GM12878 (cell line): ENCODE measurements at regions not wholly inside any gene's neighbourhood (a gene's known extent, or its start where the extent isn't known, plus 50 kb on each side); places are given as distances from the start of the nearest gene placed in this dataset.

Source experiments
- ATAC-seq: fragments of 200-7000 bp; cut with Tn5 transposase; 3 replicates; pipeline ENCODE4 v1.9.1; 2020; ENCODE audit warnings: mild to moderate bottlenecking, moderate library complexity
- BruUV-seq: library from RNA; stranded (reverse); fragments of 400-500 nt; replicated peaks from 2 replicates; lab custom pipeline; 2021; lab: Mats Ljungman, UMichigan
- CTCF ChIA-PET: fragments of 300-600 bp; sonication (Branson Sonifier 250); formaldehyde crosslinking; extraction: SDS; loops from one replicate; lab custom pipeline; 2021; ENCODE audit warnings: inconsistent platforms; lab: Yijun Ruan, JAX
- POLR2A ChIA-PET: fragments of 350-600 bp; formaldehyde crosslinking; extraction: SDS; loops from one replicate; lab custom pipeline; 2021; ENCODE audit warnings: inconsistent platforms; lab: Charles Lee
- RAD21 ChIA-PET: fragments of 300-600 bp; sonication (Branson Sonifier 250); formaldehyde crosslinking; loops from one replicate; lab custom pipeline; 2023; ENCODE audit warnings: antibody characterized with exemption; ENCODE audit not compliant: unreplicated experiment; lab: Charles Lee
- SMC1A ChIA-PET: fragments of 300-600 bp; sonication (Branson Sonifier 250); formaldehyde crosslinking; loops from one replicate; lab custom pipeline; 2023; ENCODE audit not compliant: unreplicated experiment, uncharacterized antibody; lab: Charles Lee
- DNase-seq: peaks from one replicate; pipeline ENCODE4 v3.0.0-alpha.2; 2011; ENCODE audit warnings: low read depth, low spot score
- FAIRE-seq: peaks from 3 replicates; lab custom pipeline; 2011; peaks lifted over from hg19 to GRCh38; lab: Jason Lieb, UNC
- H2AFZ ChIP-seq: 2 replicates; pipeline ENCODE4 v1.6.0; 2011; ENCODE audit warnings: low read depth, low read length, control low read depth; ENCODE audit not compliant: control insufficient read depth
- H3K27ac ChIP-seq: 2 replicates; pipeline ENCODE4 v1.5.1; 2011; ENCODE audit warnings: control low read depth; ENCODE audit not compliant: control insufficient read depth, insufficient read depth
- H3K27me3 ChIP-seq, 2 experiments: replicated peaks in 1 of 2; 2 replicates each; pipeline versions ENCODE4 v1.6.0 to v1.6.1; 2011; ENCODE audit warnings: low read length in 1 of 2; ENCODE audit not compliant: control insufficient read depth in 2 of 2, insufficient read depth in 2 of 2
- H3K36me3 ChIP-seq, 2 experiments: 2 replicates each; pipeline ENCODE4 v1.5.1; 2011; ENCODE audit warnings: low read length in 1 of 2; ENCODE audit not compliant: control insufficient read depth in 2 of 2, insufficient read depth in 2 of 2
- H3K4me1 ChIP-seq: 2 replicates; pipeline ENCODE4 v1.6.1; 2011; ENCODE audit warnings: mild to moderate bottlenecking, low read length, moderate library complexity, mixed read lengths; ENCODE audit not compliant: control insufficient read depth, insufficient read depth
- H3K4me2 ChIP-seq: 2 replicates; pipeline ENCODE4 v1.6.0; 2011; ENCODE audit warnings: control low read depth; ENCODE audit not compliant: control insufficient read depth, insufficient read depth
- H3K4me3 ChIP-seq: fragments of 200-600 bp; sonication (generic); 2 replicates; pipeline ENCODE4 v1.5.1; 2016
- H3K79me2 ChIP-seq: 2 replicates; pipeline ENCODE4 v1.6.0; 2011; ENCODE audit warnings: low read length; ENCODE audit not compliant: control insufficient read depth, insufficient read depth
- H3K9ac ChIP-seq: 2 replicates; pipeline ENCODE4 v1.8.0; 2011; ENCODE audit warnings: low read length, control low read depth, mixed read lengths; ENCODE audit not compliant: control insufficient read depth, insufficient read depth
- H3K9me3 ChIP-seq: replicated peaks from 3 replicates; pipeline ENCODE4 v1.5.1; 2011; ENCODE audit warnings: mild to moderate bottlenecking, low read length; ENCODE audit not compliant: control insufficient read depth, insufficient read depth
- H4K20me1 ChIP-seq: 2 replicates; pipeline ENCODE4 v1.6.0; 2011; ENCODE audit not compliant: control insufficient read depth, insufficient read depth
- HCFC1 ChIP-seq: fragments of 150-350 bp; IDR thresholded peaks from 2 replicates; pipeline ENCODE4 v1.6.1; 2014; ENCODE audit warnings: low read length
- IRF4 ChIP-seq: IDR thresholded peaks from 2 replicates; pipeline ENCODE4 v1.6.1; 2011; ENCODE audit warnings: low read depth, low read length
- MYB ChIP-seq: fragments of 150-350 bp; IDR thresholded peaks from 2 replicates; pipeline ENCODE4 v1.6.1; 2014; ENCODE audit warnings: mild to moderate bottlenecking, low read depth, low read length, borderline replicate concordance
- SIX5 ChIP-seq: IDR thresholded peaks from 2 replicates; pipeline ENCODE4 v1.6.1; 2011; ENCODE audit warnings: mild to moderate bottlenecking, low read depth, low read length, moderate library complexity; ENCODE audit not compliant: severe bottlenecking
- ZNF592 ChIP-seq: fragments of 450-650 bp; IDR thresholded peaks from 2 replicates; pipeline ENCODE4 v1.6.1; 2017; ENCODE audit warnings: mild to moderate bottlenecking, moderate library complexity
- WGBS: methylation state at CpG from one replicate; pipeline ENCODE4 v1.1.6; 2016; ENCODE audit warnings: low lambda C conversion rate; ENCODE audit not compliant: insufficient replicate concordance, insufficient coverage; ENCODE audit errors: missing lambda C conversion rate; 5-methylcytosine and 5-hydroxymethylcytosine counted together
- in situ Hi-C: fragments of 300-500 bp; cut with MboI; formaldehyde crosslinking; loops from 9 replicates; pipeline ENCODE4 v1.14.3; 2018; ENCODE audit warnings: mixed read lengths
- intact Hi-C: fragments of 100-400 bp; cut with micrococcal nuclease; formaldehyde crosslinking; loops from one replicate; pipeline ENCODE4 v1.14.2; 2022; ENCODE audit not compliant: unreplicated experiment

GRCh38 chr6:62530985-62531384 lies 245.0 kb upstream of the KHDRBS2 start:
- ChIA-PET CTCF (no interaction called here), SMC1A (no interaction called here), RAD21 (no interaction called here), POLR2A (no interaction called here)
- no peak for ATAC-seq
- no TSS peak for BruUV-seq
- no peak overlapping the region for H3K4me2 ChIP-seq
- H3K36me3 ChIP-seq = no peaks in the 10 kb centered on the region
- no peaks in the 10 kb centered on the region for H4K20me1 ChIP-seq
- intact Hi-C loops = no loop called here
- H3K4me1 ChIP-seq = no peaks in the 10 kb centered on the region
- H2AFZ ChIP-seq = no peak overlapping the region
- FAIRE-seq = no peak
- H3K9ac ChIP-seq = no peak overlapping the region
- H3K9me3 ChIP-seq = no peaks in the 10 kb centered on the region
- no peak for TF ChIP-seq ZNF592
- TF ChIP-seq SIX5 = no peak
- no peak for TF ChIP-seq MYB
- TF ChIP-seq IRF4 = no peak
- TF ChIP-seq HCFC1 = no peak
- H3K4me3 ChIP-seq = no peak overlapping the region
- H3K79me2 ChIP-seq = no peaks in the 10 kb centered on the region
- in situ Hi-C loops = no loop called here
- no peak for DNase-seq
- WGBS = 0% methylated on average over 2 of the region's 2 CpGs
- H3K27me3 ChIP-seq = no peaks in the 10 kb centered on the region
- no peak overlapping the region for H3K27ac ChIP-seq
